ENCODE measurements at regions not wholly inside any gene's neighbourhood (a gene's known extent, or its start where the extent isn't known, plus 50 kb on each side); places are given as distances from the start of the nearest gene placed in this dataset.

DNA sequence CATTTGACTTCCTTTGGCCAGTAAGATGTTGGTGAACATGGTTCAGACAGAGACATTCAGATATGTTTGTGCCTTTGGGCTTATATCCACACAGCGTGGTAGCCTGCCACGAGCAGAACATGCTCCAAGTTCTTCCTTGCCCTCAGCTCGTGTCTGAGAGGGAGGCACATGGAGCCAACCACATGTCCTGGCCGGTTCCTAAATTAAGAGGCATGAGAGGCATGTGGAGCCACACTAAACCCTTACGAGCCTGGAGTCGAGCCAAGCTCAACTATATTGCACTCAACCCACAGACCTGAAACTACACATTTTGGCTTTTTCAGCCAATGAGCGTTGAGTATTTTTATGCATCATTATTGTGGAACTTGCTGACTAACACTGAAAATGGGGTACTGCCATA is 133.7 kb upstream of the KCNK1 start:
- H3K4me2 ChIP-seq (ENCODE audit: low read length, poor library complexity, severe bottlenecking) = no peak overlapping the region
- WGBS = 73% methylated on average over 5 of the region's 7 CpGs
- H2BK5ac ChIP-seq (ENCODE audit: low read depth, low read length, poor library complexity, severe bottlenecking) = no peak overlapping the region
- H2AFZ ChIP-seq (ENCODE audit: low read depth, low read length) = no peak overlapping the region
- no peak overlapping the region for H2BK120ac ChIP-seq (ENCODE audit: low read depth, low read length)
- no peaks in the 10 kb centered on the region for H3K27me3 ChIP-seq (ENCODE audit: control insufficient read depth in 1 of 2, insufficient read depth in 1 of 2, low read length in 2 of 2)
- no peak overlapping the region for H3K18ac ChIP-seq (ENCODE audit: low read depth in 1 of 2, low read length in 2 of 2)
- H2BK15ac ChIP-seq (ENCODE audit: low read depth, poor library complexity, severe bottlenecking) = no peak overlapping the region
- no peak overlapping the region for H2AK5ac ChIP-seq (ENCODE audit: low read length, severe bottlenecking)
- no peaks in the 10 kb centered on the region for H3K79me1 ChIP-seq (replicated peaks; ENCODE audit: low read length, poor library complexity, severe bottlenecking)
- no peak overlapping the region for H3K9ac ChIP-seq (ENCODE audit: low read length)
- H3K14ac ChIP-seq (ENCODE audit: low read length in 2 of 2) = no peak overlapping the region
- H3K4me3 ChIP-seq (ENCODE audit: insufficient read depth in 1 of 2, low read depth in 1 of 2, low read length in 2 of 2) = no peak overlapping the region
- no peak overlapping the region for H2BK12ac ChIP-seq (ENCODE audit: low read length in 2 of 2)
- no peak overlapping the region for H3K23ac ChIP-seq (ENCODE audit: low read length in 2 of 2)
- H3K4me1 ChIP-seq (ENCODE audit: control insufficient read depth, insufficient read depth, low read depth, low read length) = no peaks in the 10 kb centered on the region
- DNase-seq = no peak
- no peak overlapping the region for H4K8ac ChIP-seq (ENCODE audit: low read length)
- no peaks in the 10 kb centered on the region for H3K9me3 ChIP-seq (ENCODE audit: control insufficient read depth, low read length)
- no peak overlapping the region for H3K27ac ChIP-seq (ENCODE audit: low read length, poor library complexity, severe bottlenecking)
- H4K91ac ChIP-seq (ENCODE audit: low read length) = no peak overlapping the region
- H3K36me3 ChIP-seq (ENCODE audit: control insufficient read depth in 1 of 2, insufficient read depth in 2 of 2, low read depth in 1 of 2, low read length in 2 of 2) = no peaks in the 10 kb centered on the region
- H3K4ac ChIP-seq (ENCODE audit: low read depth in 1 of 2, low read length in 2 of 2) = no peak overlapping the region

DNA sequence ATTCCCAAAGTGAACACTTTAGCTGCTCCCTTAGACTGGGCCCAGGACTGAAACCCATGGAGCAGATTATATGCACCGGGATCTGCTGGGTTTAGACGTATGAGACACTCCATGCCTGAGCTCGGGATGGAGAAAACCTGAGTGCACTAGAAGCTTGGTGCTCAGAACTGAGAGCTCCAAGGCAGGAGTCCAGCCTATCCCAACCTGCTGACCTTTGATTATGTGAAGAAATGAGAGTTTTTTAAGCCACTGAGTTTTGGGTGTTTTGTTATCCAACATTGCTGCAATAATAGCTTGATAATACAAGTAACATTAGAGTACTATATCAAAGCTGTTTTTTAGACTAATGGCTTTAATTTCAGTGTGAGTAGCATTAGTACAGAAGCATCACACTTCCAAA is 131.5 kb upstream of the KCNK1 start:
- no peak overlapping the region for H2BK15ac ChIP-seq (ENCODE audit: low read depth, poor library complexity, severe bottlenecking)
- no peak overlapping the region for H4K8ac ChIP-seq (ENCODE audit: low read length)
- no peaks in the 10 kb centered on the region for H3K9me3 ChIP-seq (ENCODE audit: control insufficient read depth, low read length)
- no peak overlapping the region for H2AK5ac ChIP-seq (ENCODE audit: low read length, severe bottlenecking)
- no peak overlapping the region for H3K14ac ChIP-seq (ENCODE audit: low read length in 2 of 2)
- H3K36me3 ChIP-seq (ENCODE audit: control insufficient read depth in 1 of 2, insufficient read depth in 2 of 2, low read depth in 1 of 2, low read length in 2 of 2) = no peaks in the 10 kb centered on the region
- no peaks in the 10 kb centered on the region for H3K79me1 ChIP-seq (replicated peaks; ENCODE audit: low read length, poor library complexity, severe bottlenecking)
- H3K4ac ChIP-seq (ENCODE audit: low read depth in 1 of 2, low read length in 2 of 2) = no peak overlapping the region
- H2BK5ac ChIP-seq (ENCODE audit: low read depth, low read length, poor library complexity, severe bottlenecking) = no peak overlapping the region
- WGBS = 81% methylated on average over 3 of the region's 3 CpGs
- no peak overlapping the region for H3K18ac ChIP-seq (ENCODE audit: low read depth in 1 of 2, low read length in 2 of 2)
- H2BK12ac ChIP-seq (ENCODE audit: low read length in 2 of 2) = no peak overlapping the region
- no peaks in the 10 kb centered on the region for H3K4me1 ChIP-seq (ENCODE audit: control insufficient read depth, insufficient read depth, low read depth, low read length)
- H2AFZ ChIP-seq (ENCODE audit: low read depth, low read length) = no peak overlapping the region
- H2BK120ac ChIP-seq (ENCODE audit: low read depth, low read length) = no peak overlapping the region
- no peak for DNase-seq
- H3K23ac ChIP-seq (ENCODE audit: low read length in 2 of 2) = no peak overlapping the region
- H3K4me2 ChIP-seq (ENCODE audit: low read length, poor library complexity, severe bottlenecking) = no peak overlapping the region
- no peak overlapping the region for H3K27ac ChIP-seq (ENCODE audit: low read length, poor library complexity, severe bottlenecking)
- H3K27me3 ChIP-seq (ENCODE audit: control insufficient read depth in 1 of 2, insufficient read depth in 1 of 2, low read length in 2 of 2) = no peaks in the 10 kb centered on the region
- H3K9ac ChIP-seq (ENCODE audit: low read length) = no peak overlapping the region
- H3K4me3 ChIP-seq (ENCODE audit: insufficient read depth in 1 of 2, low read depth in 1 of 2, low read length in 2 of 2) = no peak overlapping the region
- H4K91ac ChIP-seq (ENCODE audit: low read length) = no peak overlapping the region

GRCh38 chr1:233485385-233485784 is 128.5 kb upstream of the KCNK1 start:
- H3K4me3 ChIP-seq (ENCODE audit: insufficient read depth in 1 of 2, low read depth in 1 of 2, low read length in 2 of 2) = no peak overlapping the region
- H3K4me1 ChIP-seq (ENCODE audit: control insufficient read depth, insufficient read depth, low read depth, low read length) = no peaks in the 10 kb centered on the region
- H3K14ac ChIP-seq (ENCODE audit: low read length in 2 of 2) = no peak overlapping the region
- no peak overlapping the region for H3K27ac ChIP-seq (ENCODE audit: low read length, poor library complexity, severe bottlenecking)
- no peak overlapping the region for H3K4me2 ChIP-seq (ENCODE audit: low read length, poor library complexity, severe bottlenecking)
- no peak overlapping the region for H2BK12ac ChIP-seq (ENCODE audit: low read length in 2 of 2)
- H3K18ac ChIP-seq (ENCODE audit: low read depth in 1 of 2, low read length in 2 of 2) = no peak overlapping the region
- H3K9ac ChIP-seq (ENCODE audit: low read length) = no peak overlapping the region
- no peaks in the 10 kb centered on the region for H3K79me1 ChIP-seq (replicated peaks; ENCODE audit: low read length, poor library complexity, severe bottlenecking)
- no peak overlapping the region for H2BK120ac ChIP-seq (ENCODE audit: low read depth, low read length)
- H2AFZ ChIP-seq (ENCODE audit: low read depth, low read length) = no peak overlapping the region
- H3K4ac ChIP-seq (ENCODE audit: low read depth in 1 of 2, low read length in 2 of 2) = no peak overlapping the region
- no peaks in the 10 kb centered on the region for H3K9me3 ChIP-seq (ENCODE audit: control insufficient read depth, low read length)
- H3K27me3 ChIP-seq (ENCODE audit: control insufficient read depth in 1 of 2, insufficient read depth in 1 of 2, low read length in 2 of 2) = no peaks in the 10 kb centered on the region
- H4K8ac ChIP-seq (ENCODE audit: low read length) = no peak overlapping the region
- DNase-seq = no peak
- no peak overlapping the region for H2BK5ac ChIP-seq (ENCODE audit: low read depth, low read length, poor library complexity, severe bottlenecking)
- no peak overlapping the region for H4K91ac ChIP-seq (ENCODE audit: low read length)
- H3K23ac ChIP-seq (ENCODE audit: low read length in 2 of 2) = no peak overlapping the region
- H2AK5ac ChIP-seq (ENCODE audit: low read length, severe bottlenecking) = no peak overlapping the region
- no peaks in the 10 kb centered on the region for H3K36me3 ChIP-seq (ENCODE audit: control insufficient read depth in 1 of 2, insufficient read depth in 2 of 2, low read depth in 1 of 2, low read length in 2 of 2)
- no peak overlapping the region for H2BK15ac ChIP-seq (ENCODE audit: low read depth, poor library complexity, severe bottlenecking)

GRCh38 chr1:233485809-233486398 is 128.0 kb upstream of the KCNK1 start:
- Histone ChIP-seq H3K36me3 (ENCODE audit: control insufficient read depth in 1 of 2, insufficient read depth in 2 of 2, low read depth in 1 of 2, low read length in 2 of 2) (no peaks in the 10 kb centered on the region), H3K4me3 (ENCODE audit: insufficient read depth in 1 of 2, low read depth in 1 of 2, low read length in 2 of 2) (no peak overlapping the region), H2BK120ac (ENCODE audit: low read depth, low read length) (no peak overlapping the region), H4K8ac (ENCODE audit: low read length) (no peak overlapping the region), H3K79me1 (replicated peaks; ENCODE audit: low read length, poor library complexity, severe bottlenecking) (no peaks in the 10 kb centered on the region), H2AFZ (ENCODE audit: low read depth, low read length) (no peak overlapping the region), H3K27ac (ENCODE audit: low read length, poor library complexity, severe bottlenecking) (no peak overlapping the region), H3K4ac (ENCODE audit: low read depth in 1 of 2, low read length in 2 of 2) (no peak overlapping the region), H2AK5ac (ENCODE audit: low read length, severe bottlenecking) (no peak overlapping the region), H3K9me3 (ENCODE audit: control insufficient read depth, low read length) (no peaks in the 10 kb centered on the region), H3K14ac (ENCODE audit: low read length in 2 of 2) (no peak overlapping the region), H3K9ac (ENCODE audit: low read length) (no peak overlapping the region), H3K23ac (ENCODE audit: low read length in 2 of 2) (no peak overlapping the region), H2BK12ac (ENCODE audit: low read length in 2 of 2) (no peak overlapping the region), H2BK15ac (ENCODE audit: low read depth, poor library complexity, severe bottlenecking) (no peak overlapping the region), H3K4me1 (ENCODE audit: control insufficient read depth, insufficient read depth, low read depth, low read length) (no peaks in the 10 kb centered on the region), H3K18ac (ENCODE audit: low read depth in 1 of 2, low read length in 2 of 2) (no peak overlapping the region), H3K4me2 (ENCODE audit: low read length, poor library complexity, severe bottlenecking) (no peak overlapping the region), H3K27me3 (ENCODE audit: control insufficient read depth in 1 of 2, insufficient read depth in 1 of 2, low read length in 2 of 2) (no peaks in the 10 kb centered on the region), H4K91ac (ENCODE audit: low read length) (no peak overlapping the region), H2BK5ac (ENCODE audit: low read depth, low read length, poor library complexity, severe bottlenecking) (no peak overlapping the region)
- WGBS = 60% methylated on average over 3 of the region's 3 CpGs
- DNase-seq = no peak

Measured in mesenchymal stem cell (in vitro differentiated cells and primary cell).